ENCODE measurements at regions not wholly inside any gene's neighbourhood (a gene's known extent, or its start where the extent isn't known, plus 50 kb on each side); places are given as distances from the start of the nearest gene placed in this dataset.

DNA sequence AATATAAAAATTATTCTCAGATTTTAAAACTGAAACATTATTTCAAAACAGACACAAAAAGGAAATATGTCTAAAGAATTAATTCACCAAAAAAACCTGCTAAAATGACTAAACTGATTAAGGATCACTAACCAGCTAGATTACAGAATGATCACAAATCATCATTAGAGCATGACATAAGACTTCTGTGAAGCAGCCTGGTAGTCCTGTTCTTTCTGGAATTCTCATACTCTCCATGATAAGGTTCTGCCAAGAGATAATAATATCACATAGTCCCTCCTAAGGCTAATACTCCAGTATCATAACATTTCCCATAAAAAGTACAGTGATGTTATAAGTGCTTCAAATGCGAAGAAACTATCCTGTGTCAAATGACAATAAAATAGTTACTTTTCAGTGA lies 1814.9 kb downstream of the SLITRK5 start (continued):
- no peak for TF ChIP-seq KDM5B (IDR thresholded peaks at IDR 0.05; ENCODE audit: insufficient replicate concordance, low read depth, low read length)
- TF ChIP-seq, protein P1, sequence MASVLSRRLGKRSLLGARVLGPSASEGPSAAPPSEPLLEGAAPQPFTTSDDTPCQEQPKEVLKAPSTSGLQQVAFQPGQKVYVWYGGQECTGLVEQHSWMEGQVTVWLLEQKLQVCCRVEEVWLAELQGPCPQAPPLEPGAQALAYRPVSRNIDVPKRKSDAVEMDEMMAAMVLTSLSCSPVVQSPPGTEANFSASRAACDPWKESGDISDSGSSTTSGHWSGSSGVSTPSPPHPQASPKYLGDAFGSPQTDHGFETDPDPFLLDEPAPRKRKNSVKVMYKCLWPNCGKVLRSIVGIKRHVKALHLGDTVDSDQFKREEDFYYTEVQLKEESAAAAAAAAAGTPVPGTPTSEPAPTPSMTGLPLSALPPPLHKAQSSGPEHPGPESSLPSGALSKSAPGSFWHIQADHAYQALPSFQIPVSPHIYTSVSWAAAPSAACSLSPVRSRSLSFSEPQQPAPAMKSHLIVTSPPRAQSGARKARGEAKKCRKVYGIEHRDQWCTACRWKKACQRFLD (CRISPR knock-in tag; IDR thresholded peaks at IDR 0.05), result no peak
- TF ChIP-seq RAD51 (IDR thresholded peaks at IDR 0.05; ENCODE audit: borderline replicate concordance, low read depth), result no peak
- TF ChIP-seq ARHGAP35 (IDR thresholded peaks at IDR 0.05; ENCODE audit: partially characterized antibody), result no peak

DNA sequence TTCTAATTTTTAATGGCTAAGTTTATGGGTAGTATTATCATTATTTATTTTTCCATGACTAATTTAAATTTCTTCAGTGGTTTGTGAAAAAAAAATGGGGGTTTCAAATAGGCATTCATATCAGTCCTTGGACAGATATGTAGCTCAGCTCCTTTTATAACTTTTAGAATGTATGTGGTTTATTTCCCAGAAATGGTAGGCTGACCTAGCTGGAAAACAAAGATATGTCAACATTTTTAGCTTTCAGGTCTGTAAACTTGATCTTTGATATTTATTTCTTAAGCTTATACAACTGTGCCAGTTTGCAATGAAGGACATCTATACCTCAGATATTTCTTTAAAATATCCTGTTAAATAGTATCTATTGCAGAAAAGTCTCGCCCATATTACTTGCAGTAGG lies 1815.5 kb downstream of the SLITRK5 start:
- Histone ChIP-seq H3K4me1 (replicated peaks in 1 of 2; ENCODE audit: control insufficient read depth in 2 of 2, insufficient read depth in 2 of 2, low read length in 2 of 2) (no peaks in the 10 kb centered on the region), H3K9me3 (replicated peaks; ENCODE audit: control insufficient read depth, insufficient read depth, low read depth, low read length) (no peaks in the 10 kb centered on the region), H3K4me3 (no peak overlapping the region), H3K27me3 (ENCODE audit: control insufficient read depth in 2 of 2, insufficient read depth in 2 of 2, low read length in 2 of 2) (no peaks in the 10 kb centered on the region), H3K4me2 (ENCODE audit: insufficient read depth, low read length) (no peak overlapping the region), H3K79me2 (ENCODE audit: control insufficient read depth, insufficient read depth, low read length) (no peaks in the 10 kb centered on the region), H3K27ac (ENCODE audit: extremely low read depth, low read depth, low read length) (no peak overlapping the region), H3K9me1 (ENCODE audit: control insufficient read depth, insufficient read depth, low read length) (no peaks in the 10 kb centered on the region), H3K36me3 (ENCODE audit: control insufficient read depth, insufficient read depth, low read length) (no peaks in the 10 kb centered on the region), H3K9ac (ENCODE audit: insufficient read depth in 1 of 2, low read depth in 2 of 2, low read length in 2 of 2) (no peak overlapping the region), H4K20me1 (replicated peaks; ENCODE audit: control insufficient read depth, insufficient read depth, low read length) (no peaks in the 10 kb centered on the region), H2AFZ (ENCODE audit: low read depth, low read length) (no peak overlapping the region)
- BruUV-seq (replicated peaks), result no TSS peak
- FAIRE-seq (no peak), DNase-seq (ENCODE audit: extremely low read depth in 1 of 4, low spot score in 3 of 4) (no peak), ATAC-seq (no peak)
- intact Hi-C loops (cut with micrococcal nuclease) (no loop called here), in situ Hi-C loops (cut with MboI) (no loop called here)
- POLR2A ChIA-PET, result no interaction called here
- WGBS (ENCODE audit: insufficient coverage, low coverage, missing lambda C conversion rate), result 0% methylated on average over 1 of the region's 1 CpG
- CTCF ChIA-PET (ENCODE audit: low intra/inter-chr PET ratio), result no interaction called here
- no peak for TF ChIP-seq NFXL1 (CRISPR knock-in tag; IDR thresholded peaks at IDR 0.05)
- TF ChIP-seq AFF1 (IDR thresholded peaks at IDR 0.05; ENCODE audit: low read depth in 1 of 2, partially characterized antibody in 2 of 2), result no peak
- no peak for TF ChIP-seq TFAP4 (CRISPR knock-in tag; IDR thresholded peaks at IDR 0.05; ENCODE audit: borderline replicate concordance)
- TF ChIP-seq KLF10 (CRISPR knock-in tag; IDR thresholded peaks at IDR 0.05), result no peak
- no peak for TF ChIP-seq MBD1 (CRISPR knock-in tag; IDR thresholded peaks at IDR 0.05)
- TF ChIP-seq ZNF785 (CRISPR knock-in tag; IDR thresholded peaks at IDR 0.05), result no peak
- no peak for TF ChIP-seq RBM25 (IDR thresholded peaks at IDR 0.05; ENCODE audit: low read depth, low read length, severe bottlenecking)
- TF ChIP-seq, protein P2, sequence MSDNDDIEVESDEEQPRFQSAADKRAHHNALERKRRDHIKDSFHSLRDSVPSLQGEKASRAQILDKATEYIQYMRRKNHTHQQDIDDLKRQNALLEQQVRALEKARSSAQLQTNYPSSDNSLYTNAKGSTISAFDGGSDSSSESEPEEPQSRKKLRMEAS (CRISPR knock-in tag; IDR thresholded peaks at IDR 0.05), result no peak

Data from K562 (cell line).